NCI-H446 (cell line): ENCODE measurements at regions not wholly inside any gene's neighbourhood (a gene's known extent, or its start where the extent isn't known, plus 50 kb on each side); places are given as distances from the start of the nearest gene placed in this dataset.
"Not testable (repeated sequence)": the region's sequence is repeated elsewhere in the genome, so short reads cannot be mapped to it uniquely, and the experiment has no call there.

ENCODE experiments used
- DNase-seq, 2 experiments: peaks; one replicate each; lab custom pipeline; 2025; lab: John Stamatoyannopoulos, UW

- DNase-seq, result no peak
These were observed 315.2 kb upstream of the B3GAT1 start for GRCh38 chr11:134727204-134727603.

- no peak for DNase-seq
These were observed 313.9 kb upstream of the B3GAT1 start for GRCh38 chr11:134725716-134726639.

GRCh38 chr11:134725211-134725610 lies 313.2 kb upstream of the B3GAT1 start:
- DNase-seq, result no peak

GRCh38 chr11:134724779-134725140 lies 312.7 kb upstream of the B3GAT1 start:
- no peak for DNase-seq

GRCh38 chr11:134724106-134724778 lies 312.2 kb upstream of the B3GAT1 start:
- DNase-seq, result no peak

- DNase-seq, result not testable (repeated sequence)
These were observed 308.6 kb upstream of the B3GAT1 start for GRCh38 chr11:134720691-134721070.

- DNase-seq, result not testable (repeated sequence)
These were observed 308.1 kb upstream of the B3GAT1 start for GRCh38 chr11:134719940-134720690.

GRCh38 chr11:134719397-134719796 lies 307.4 kb upstream of the B3GAT1 start:
- no peak for DNase-seq

GRCh38 chr11:134716582-134716981 lies 304.5 kb upstream of the B3GAT1 start:
- no peak for DNase-seq

- no peak for DNase-seq
These were observed 302.1 kb upstream of the B3GAT1 start for GRCh38 chr11:134714021-134714656.

- DNase-seq, result no peak
These were observed 300.4 kb upstream of the B3GAT1 start for GRCh38 chr11:134712228-134713145.

- DNase-seq, result no peak
These were observed 299.5 kb upstream of the B3GAT1 start for GRCh38 chr11:134711588-134711987.

GRCh38 chr11:134710861-134711407 lies 298.9 kb upstream of the B3GAT1 start:
- no peak for DNase-seq

GRCh38 chr11:134705858-134706257 lies 293.8 kb upstream of the B3GAT1 start:
- DNase-seq, result no peak

GRCh38 chr11:134702827-134703226 lies 290.8 kb upstream of the B3GAT1 start:
- DNase-seq, result no peak

GRCh38 chr11:134701564-134702165 lies 289.6 kb upstream of the B3GAT1 start:
- no peak for DNase-seq

- DNase-seq, result no peak
These were observed 288.1 kb upstream of the B3GAT1 start for GRCh38 chr11:134700101-134700640.

GRCh38 chr11:134696455-134696854 lies 284.4 kb upstream of the B3GAT1 start:
- no peak for DNase-seq

- no peak for DNase-seq
These were observed 279.9 kb upstream of the B3GAT1 start for GRCh38 chr11:134691985-134692384.

- DNase-seq, result no peak
These were observed 279.3 kb upstream of the B3GAT1 start for GRCh38 chr11:134691295-134691873.
